Adrenal gland (tissue), 9 donors: ENCODE measurements at regions not wholly inside any gene's neighbourhood (a gene's known extent, or its start where the extent isn't known, plus 50 kb on each side); places are given as distances from the start of the nearest gene placed in this dataset.
"Not testable (repeated sequence)": the region's sequence is repeated elsewhere in the genome, so short reads cannot be mapped to it uniquely, and the experiment has no call there.

Source experiments
- DNase-seq, 7 donors: peaks; one replicate each; pipeline ENCODE4 v3.0.0-alpha.2; 2019 to 2020
- H3K27ac ChIP-seq, 5 donors: fragments of 200-600 bp; sonication (generic) in 4 of 5; 1 replicate in 3 of 5; 2 replicates in 2 of 5; pipeline versions ENCODE4 v1.5.1 to v1.8.0; 2016 to 2020; ENCODE audit warnings: mild to moderate bottlenecking in 1 of 5
- H3K27me3 ChIP-seq: fragments of 200-600 bp; 2 replicates; pipeline ENCODE4 v1.8.0; 2021
- H3K36me3 ChIP-seq, 2 donors: fragments of 200-600 bp; replicated peaks in 1 of 2; 1 replicate in 1 of 2; 2 replicates in 1 of 2; pipeline versions ENCODE4 v1.5.1 to v1.8.0; 2018 to 2022
- H3K4me1 ChIP-seq, 2 donors: fragments of 200-600 bp; replicated peaks in 1 of 2; 1 replicate in 1 of 2; 2 replicates in 1 of 2; pipeline versions ENCODE4 v1.5.1 to v1.8.0; 2018 to 2021
- H3K4me3 ChIP-seq, 4 donors: fragments of 200-600 bp; sonication (generic) in 3 of 4; one replicate each; pipeline ENCODE4 v1.5.1; 2016 to 2018
- H3K9me3 ChIP-seq, 3 donors: fragments of 200-600 bp; sonication (generic) in 1 of 3; replicated peaks in 1 of 3; 1 replicate in 2 of 3; 2 replicates in 1 of 3; pipeline versions ENCODE4 v1.5.1 to v1.8.0; 2016 to 2021
- WGBS, 4 donors: extraction: QIAGEN DNeasy Blood & Tissue Kit in 2 of 4; methylation state at CpG; one replicate each; pipeline versions ENCODE4 v1.1.5 to v1.1.7; 2013 to 2017; 5-methylcytosine and 5-hydroxymethylcytosine counted together
- intact Hi-C, 2 donors: fragments of 100-400 bp; cut with DNase I; formaldehyde crosslinking; loops; one replicate each; pipeline versions ENCODE4 v1.14.1 to v1.15.0; 2022 to 2023
- donor health status: healthy with polysubstance abuse.
- donor health status: Bipolar disorder and iron deficiency.
- donor health status: DM: yes; HTN: yes; CAD: no.
- donor health status: DM: no; HTN: no; CAD: no.
- donor health status: DM: no; HTN: no; CAD: no.

DNA sequence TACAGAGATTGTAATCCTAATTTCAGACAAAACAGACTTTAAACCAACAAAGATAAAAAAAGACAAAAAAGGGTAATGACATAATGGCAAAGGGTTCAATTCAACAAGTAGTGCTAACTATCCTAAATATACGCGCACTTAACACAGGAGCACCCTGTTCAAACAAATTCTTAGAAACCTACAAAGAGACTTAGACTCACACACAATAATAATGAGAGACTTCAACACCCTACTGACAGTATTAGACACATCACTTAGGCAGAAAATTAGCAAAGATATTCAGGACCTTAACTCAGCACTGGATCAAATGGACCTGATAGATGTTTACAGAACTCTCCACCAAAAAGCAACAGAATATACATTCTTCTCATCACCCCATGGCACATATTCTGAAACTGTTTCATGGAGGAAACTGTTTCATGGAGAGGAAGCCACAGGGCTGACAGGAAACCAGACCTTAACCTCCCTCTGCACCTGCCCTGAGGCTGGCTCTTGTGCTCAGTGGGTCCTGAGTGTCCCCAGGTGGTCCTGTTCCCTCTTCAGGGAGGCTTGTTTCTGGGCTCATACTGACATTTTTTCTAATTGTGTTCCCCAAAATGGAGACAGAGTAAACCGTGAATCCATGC is 54.7 kb downstream of the OR4M2 start:
- no CpG with 5 or more reads among the region's 3 CpGs for WGBS, 4 donors
- H3K4me1 ChIP-seq, intact Hi-C loops, H3K4me3 ChIP-seq, H3K9me3 ChIP-seq, H3K36me3 ChIP-seq, H3K27me3 ChIP-seq, DNase-seq, H3K27ac ChIP-seq: not testable (repeated sequence)

- H3K4me3 ChIP-seq, H3K9me3 ChIP-seq, H3K27ac ChIP-seq, intact Hi-C loops, DNase-seq, H3K36me3 ChIP-seq, H3K4me1 ChIP-seq, H3K27me3 ChIP-seq: not testable (repeated sequence)
- no CpG with 5 or more reads among the region's 7 CpGs for WGBS, 4 donors
Observed at GRCh38 chr15:22137572-22137971, 57.2 kb downstream of the OR4M2 start.

DNA sequence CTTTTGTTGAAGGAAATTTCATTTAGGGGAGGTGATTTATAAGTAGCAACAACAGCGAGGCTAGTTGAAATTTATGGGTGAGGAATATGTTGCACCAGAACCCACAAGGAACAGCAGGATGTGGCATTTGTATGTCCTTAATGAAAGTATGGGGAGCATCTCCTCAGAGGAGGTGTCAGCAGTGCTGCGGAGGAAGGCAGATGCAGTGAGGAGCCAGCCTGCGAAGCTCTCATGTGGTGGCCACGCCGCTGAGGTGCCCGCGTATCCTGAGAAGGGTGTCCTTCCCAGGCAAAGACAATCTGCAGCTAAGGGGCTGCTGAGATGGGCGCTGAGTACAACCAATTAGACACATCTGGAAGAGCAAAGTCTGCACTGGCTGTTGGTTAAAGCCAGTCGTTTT is 60.8 kb downstream of the OR4M2 start:
- H3K4me3 ChIP-seq, H3K4me1 ChIP-seq, H3K27ac ChIP-seq, H3K27me3 ChIP-seq, H3K9me3 ChIP-seq, intact Hi-C loops, DNase-seq, H3K36me3 ChIP-seq: not testable (repeated sequence)
- no CpG with 5 or more reads among the region's 9 CpGs for WGBS, 4 donors

DNA sequence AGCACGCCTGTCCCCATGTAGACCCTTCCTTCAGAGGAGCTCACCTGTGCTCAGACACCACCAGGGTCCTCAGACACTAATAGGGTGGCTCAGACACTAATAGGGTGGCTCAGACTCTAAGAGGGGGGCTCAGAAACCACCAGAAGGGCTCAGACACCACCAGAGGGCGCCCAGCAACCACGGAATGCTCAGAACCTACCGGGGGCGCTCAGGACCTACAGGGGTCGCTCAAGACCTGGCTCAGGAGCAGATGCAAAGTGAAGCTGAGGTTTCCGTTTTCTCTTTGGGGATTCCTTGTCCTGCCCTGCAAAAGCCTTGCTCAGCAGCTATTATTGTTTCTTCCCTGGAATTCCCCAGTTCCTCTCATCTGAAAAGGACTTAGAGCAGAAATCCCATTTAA is 67.8 kb downstream of the OR4M2 start:
- H3K9me3 ChIP-seq, DNase-seq, H3K27me3 ChIP-seq, H3K36me3 ChIP-seq, H3K27ac ChIP-seq, intact Hi-C loops, H3K4me3 ChIP-seq, H3K4me1 ChIP-seq: not testable (repeated sequence)
- no CpG with 5 or more reads among the region's 7 CpGs for WGBS, 4 donors

DNA sequence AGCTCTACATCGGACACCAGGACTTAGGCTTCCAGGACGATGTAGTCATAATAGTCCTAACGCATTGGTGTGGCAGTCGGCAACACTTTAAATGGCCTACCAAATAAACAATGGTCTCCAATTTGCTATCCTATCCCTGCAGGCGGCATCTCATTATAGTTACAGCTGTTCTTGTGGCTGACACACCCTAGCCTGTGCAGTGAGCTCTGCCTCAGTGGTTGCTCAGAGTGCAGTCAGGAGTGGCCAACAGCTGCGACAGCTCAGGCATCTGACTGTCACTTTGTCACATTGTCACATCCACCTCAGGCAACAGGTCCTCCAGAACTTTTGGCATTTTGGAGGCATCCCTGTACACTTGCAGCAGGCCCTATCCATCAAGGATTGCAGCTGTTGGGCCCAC is 77.9 kb downstream of the OR4M2 start:
- H3K9me3 ChIP-seq, H3K36me3 ChIP-seq, intact Hi-C loops, H3K27me3 ChIP-seq, DNase-seq, H3K4me3 ChIP-seq, H3K4me1 ChIP-seq, H3K27ac ChIP-seq: not testable (repeated sequence)
- WGBS, 4 donors = no CpG with 5 or more reads among the region's 6 CpGs

- not testable (repeated sequence) for DNase-seq
Observed at GRCh38 chr15:22160283-22160682, 80.0 kb downstream of the OR4M2 start.

DNA sequence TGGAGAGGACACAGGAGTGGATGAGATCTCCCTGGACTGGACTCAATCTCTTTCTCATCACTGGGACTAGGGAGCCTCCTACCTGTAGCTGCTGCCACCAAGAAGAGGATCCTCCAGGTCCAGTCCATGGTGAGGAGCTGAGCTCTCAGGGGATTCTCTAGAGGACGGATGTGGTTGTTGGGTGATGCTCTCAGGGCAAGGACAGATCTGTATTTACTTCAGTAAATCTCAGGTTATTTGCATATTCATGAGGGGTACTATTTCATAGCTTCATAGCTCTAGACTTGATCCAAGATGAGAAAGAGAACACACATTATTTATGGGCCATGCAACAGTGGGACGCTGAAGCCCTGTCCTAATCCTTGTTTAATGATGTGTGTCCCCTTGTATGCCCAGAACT is 80.4 kb downstream of the OR4M2 start:
- intact Hi-C loops, H3K9me3 ChIP-seq, H3K4me3 ChIP-seq, H3K4me1 ChIP-seq, DNase-seq, H3K27me3 ChIP-seq, H3K27ac ChIP-seq, H3K36me3 ChIP-seq: not testable (repeated sequence)
- no CpG with 5 or more reads among the region's 2 CpGs for WGBS, 4 donors

More at GRCh38 chr15:22160283-22160682, 80.0 kb downstream of the OR4M2 start:
- H3K27ac ChIP-seq, H3K4me1 ChIP-seq, intact Hi-C loops, H3K4me3 ChIP-seq, H3K9me3 ChIP-seq, H3K27me3 ChIP-seq, H3K36me3 ChIP-seq: not testable (repeated sequence)
- no CpG with 5 or more reads among the region's 8 CpGs for WGBS, 4 donors

DNA sequence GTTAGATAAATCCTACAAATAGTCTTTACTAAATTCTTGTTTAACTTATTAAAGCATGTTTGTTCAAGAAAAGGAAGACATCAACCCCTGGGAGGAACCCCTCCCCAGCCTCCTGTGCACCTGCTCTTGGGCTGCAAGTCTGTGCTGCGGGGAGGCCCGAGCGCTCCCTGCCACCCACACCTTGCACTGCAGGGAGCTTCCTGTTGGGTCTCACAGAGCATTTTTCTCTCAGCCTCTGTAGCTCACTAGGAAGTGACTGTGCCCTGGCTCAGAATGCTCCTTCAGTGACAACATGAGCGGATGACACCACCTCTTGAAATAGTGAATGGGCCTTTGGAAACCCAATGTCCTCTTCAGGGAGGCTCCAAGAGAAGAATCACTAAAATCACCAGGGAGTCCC is 81.1 kb downstream of the OR4M2 start:
- H3K9me3 ChIP-seq, H3K27me3 ChIP-seq, H3K4me1 ChIP-seq, H3K27ac ChIP-seq, DNase-seq, H3K36me3 ChIP-seq, intact Hi-C loops, H3K4me3 ChIP-seq: not testable (repeated sequence)
- whole genome bisulfite sequencing, 4 donors = no CpG with 5 or more reads among the region's 4 CpGs

- no CpG with 5 or more reads among the region's 5 CpGs for WGBS, 4 donors
- H3K9me3 ChIP-seq, H3K4me1 ChIP-seq, H3K27ac ChIP-seq, intact Hi-C loops, H3K27me3 ChIP-seq, H3K4me3 ChIP-seq, DNase-seq, H3K36me3 ChIP-seq: not testable (repeated sequence)
Observed at GRCh38 chr15:22163715-22164114, 83.4 kb downstream of the OR4M2 start.

- H3K27me3 ChIP-seq, DNase-seq, H3K4me1 ChIP-seq, H3K27ac ChIP-seq, H3K4me3 ChIP-seq, H3K36me3 ChIP-seq, intact Hi-C loops, H3K9me3 ChIP-seq: not testable (repeated sequence)
- no CpG with 5 or more reads among the region's 3 CpGs for WGBS, 4 donors
Observed at GRCh38 chr15:22167521-22167920, 87.2 kb downstream of the OR4M2 start.

DNA sequence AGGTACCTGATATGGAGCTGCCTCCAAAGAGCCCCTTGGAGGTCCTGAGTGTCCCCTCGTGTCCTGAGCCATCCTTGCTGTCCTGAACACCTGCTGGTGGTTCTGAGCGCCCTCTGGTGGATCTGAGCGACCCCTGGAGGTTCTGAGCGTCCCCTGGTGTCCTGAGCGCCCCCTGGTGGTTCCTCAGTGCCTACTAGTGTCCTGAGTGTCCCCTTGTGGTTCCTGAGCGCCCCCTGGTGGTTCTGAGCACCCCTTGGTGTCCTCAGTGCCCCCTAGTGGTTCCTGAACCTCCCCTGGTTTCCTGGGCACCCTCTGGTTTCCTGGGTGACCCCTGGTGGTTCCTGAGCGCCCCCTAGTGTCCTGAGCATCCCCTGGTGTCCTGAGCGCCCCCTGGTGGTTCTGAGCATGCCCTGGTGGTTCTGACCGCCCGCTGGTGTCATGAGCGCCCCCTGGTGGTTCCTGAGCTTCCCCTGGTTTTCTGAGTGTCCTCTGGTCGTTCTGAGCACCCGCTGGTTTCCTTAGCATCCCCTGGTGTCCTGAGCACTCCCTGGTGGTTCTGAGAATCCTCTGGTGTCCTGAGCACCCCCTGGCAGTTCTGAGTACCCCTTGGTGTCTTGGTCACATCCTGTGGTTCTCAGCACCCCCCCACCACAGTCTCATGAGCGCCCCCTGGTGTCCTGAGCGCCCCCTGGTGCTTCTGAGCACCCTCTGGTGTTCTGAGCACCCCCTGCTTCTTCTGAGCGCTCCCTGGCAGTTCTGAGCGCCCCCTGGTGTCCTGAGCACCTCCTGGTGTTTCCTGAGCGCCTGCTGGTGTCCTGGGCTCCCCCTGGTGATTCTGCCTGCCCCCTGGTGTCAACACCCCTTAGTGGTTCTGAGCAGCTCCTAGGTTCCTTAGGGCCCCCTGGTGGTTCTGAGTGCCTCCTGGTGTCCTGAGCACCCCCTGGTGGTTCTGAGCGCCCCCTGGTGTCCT is 93.0 kb downstream of the OR4M2 start:
- H3K4me3 ChIP-seq, DNase-seq, H3K9me3 ChIP-seq, H3K4me1 ChIP-seq, H3K27me3 ChIP-seq, intact Hi-C loops, H3K27ac ChIP-seq, H3K36me3 ChIP-seq: not testable (repeated sequence)
- WGBS, 4 donors = no CpG with 5 or more reads among the region's 19 CpGs
